Erythroblast (primary cell): ENCODE measurements at regions not wholly inside any gene's neighbourhood (a gene's known extent, or its start where the extent isn't known, plus 50 kb on each side); places are given as distances from the start of the nearest gene placed in this dataset.
"Not testable (repeated sequence)": the region's sequence is repeated elsewhere in the genome, so short reads cannot be mapped to it uniquely, and the experiment has no call there.

Experiments
- DNase-seq, 2 experiments: peaks; one replicate each; lab custom pipeline; 2025; lab: John Stamatoyannopoulos, UW
- GATA1 ChIP-seq: IDR thresholded peaks from 2 replicates; pipeline ENCODE4 v1.6.1; 2011; ENCODE audit warnings: low read depth, mild to moderate bottlenecking, control low read depth, low read length, moderate library complexity
- POLR2A ChIP-seq: IDR thresholded peaks from 2 replicates; pipeline ENCODE4 v1.6.1; 2011; ENCODE audit warnings: mild to moderate bottlenecking, low read length

DNA sequence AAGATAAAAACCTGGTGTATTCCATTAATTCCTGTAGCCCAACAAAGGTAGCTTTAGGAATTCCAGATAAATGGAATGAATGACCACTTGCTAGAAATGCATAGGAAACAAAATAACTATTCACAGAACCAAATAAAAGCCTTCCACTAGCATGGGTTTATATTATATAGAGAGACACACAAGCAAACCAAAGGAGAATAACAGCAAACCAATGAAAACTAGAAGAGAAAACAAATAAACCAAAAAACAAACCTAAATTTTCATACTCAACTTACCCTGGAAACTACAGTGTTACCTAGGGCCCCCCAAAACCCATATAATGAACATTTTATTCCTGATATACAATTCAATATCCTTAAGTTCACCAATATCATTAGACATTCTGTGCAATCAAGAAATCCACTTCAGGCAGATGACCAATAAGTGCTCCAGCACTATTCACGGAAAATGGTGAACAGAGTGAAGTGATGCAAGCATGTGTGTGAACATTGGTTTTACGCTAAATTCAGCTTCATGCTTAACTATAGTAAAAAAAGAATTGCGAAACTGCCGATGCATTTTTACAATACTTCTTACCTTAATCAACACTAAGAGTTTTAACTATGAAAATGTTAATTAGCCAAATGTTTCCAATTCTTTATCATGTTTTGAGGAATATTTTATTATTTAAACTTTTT, 1108.4 kb upstream of the TMEM132C start:
- TF ChIP-seq POLR2A = no peak
- DNase-seq = no peak

DNA sequence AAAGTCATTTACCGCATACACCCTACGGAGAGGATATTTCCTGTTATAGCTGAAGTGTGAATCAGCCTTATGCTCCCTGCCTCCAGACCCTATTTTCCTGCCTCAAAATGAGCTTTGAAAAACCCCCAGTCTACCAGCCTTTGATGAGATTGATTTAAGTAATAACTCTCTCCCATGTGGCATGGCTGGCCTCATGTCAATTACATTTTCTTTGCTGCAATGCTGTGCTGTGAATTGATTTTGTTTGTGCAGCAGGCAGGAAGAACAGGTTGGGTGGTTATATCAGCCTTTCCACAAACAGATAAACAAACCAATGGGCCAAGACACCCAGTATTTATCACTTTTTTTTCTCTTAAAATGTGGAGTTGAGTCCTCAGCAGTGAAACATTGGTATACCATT, 1105.5 kb upstream of the TMEM132C start:
- TF ChIP-seq POLR2A = no peak
- no peak for TF ChIP-seq GATA1
- DNase-seq = no peak

DNA sequence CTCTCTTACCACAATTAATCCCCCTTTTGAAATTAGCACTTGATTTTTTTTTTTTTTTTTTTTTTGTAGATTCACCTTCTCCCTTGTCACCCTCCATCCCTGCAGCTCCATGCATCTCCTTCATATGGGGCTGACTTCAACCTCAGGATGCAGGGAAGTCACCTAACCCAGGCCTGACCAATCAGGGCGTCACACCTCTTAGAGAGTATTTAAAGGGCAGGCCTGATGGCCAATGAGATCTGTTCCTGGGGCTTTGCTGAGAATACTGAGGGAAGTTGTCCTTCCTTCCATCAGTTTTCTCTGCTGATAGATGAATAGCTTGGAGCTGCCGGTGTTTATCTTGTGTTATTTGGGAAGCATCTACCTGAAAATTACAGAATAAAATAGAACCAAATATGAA, 1104.7 kb upstream of the TMEM132C start:
- no peak for DNase-seq

DNA sequence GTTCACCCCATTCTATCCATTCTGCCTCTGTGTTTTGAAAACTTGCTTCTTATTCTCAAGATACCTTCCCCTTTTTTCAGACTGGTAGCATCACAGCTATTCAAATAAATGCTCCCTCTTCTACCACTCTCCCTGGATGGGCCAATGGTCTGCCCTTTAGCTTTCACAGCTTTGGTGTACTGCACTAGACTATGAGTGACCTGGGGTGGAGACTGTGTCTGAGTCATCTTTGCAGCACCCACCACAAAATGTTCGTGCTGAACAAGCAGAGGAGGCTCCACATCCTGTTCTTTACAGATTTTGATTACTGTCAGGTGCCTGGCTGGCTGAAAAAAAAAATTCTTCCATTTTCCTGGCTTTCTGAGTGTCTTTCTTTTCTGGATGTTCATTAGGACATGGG, 1104.1 kb upstream of the TMEM132C start:
- no peak for DNase-seq
- TF ChIP-seq POLR2A (no peak), GATA1 (no peak)

More for the DNA sequence above, 1104.7 kb upstream of the TMEM132C start:
- TF ChIP-seq POLR2A = no peak
- no peak for TF ChIP-seq GATA1

DNA sequence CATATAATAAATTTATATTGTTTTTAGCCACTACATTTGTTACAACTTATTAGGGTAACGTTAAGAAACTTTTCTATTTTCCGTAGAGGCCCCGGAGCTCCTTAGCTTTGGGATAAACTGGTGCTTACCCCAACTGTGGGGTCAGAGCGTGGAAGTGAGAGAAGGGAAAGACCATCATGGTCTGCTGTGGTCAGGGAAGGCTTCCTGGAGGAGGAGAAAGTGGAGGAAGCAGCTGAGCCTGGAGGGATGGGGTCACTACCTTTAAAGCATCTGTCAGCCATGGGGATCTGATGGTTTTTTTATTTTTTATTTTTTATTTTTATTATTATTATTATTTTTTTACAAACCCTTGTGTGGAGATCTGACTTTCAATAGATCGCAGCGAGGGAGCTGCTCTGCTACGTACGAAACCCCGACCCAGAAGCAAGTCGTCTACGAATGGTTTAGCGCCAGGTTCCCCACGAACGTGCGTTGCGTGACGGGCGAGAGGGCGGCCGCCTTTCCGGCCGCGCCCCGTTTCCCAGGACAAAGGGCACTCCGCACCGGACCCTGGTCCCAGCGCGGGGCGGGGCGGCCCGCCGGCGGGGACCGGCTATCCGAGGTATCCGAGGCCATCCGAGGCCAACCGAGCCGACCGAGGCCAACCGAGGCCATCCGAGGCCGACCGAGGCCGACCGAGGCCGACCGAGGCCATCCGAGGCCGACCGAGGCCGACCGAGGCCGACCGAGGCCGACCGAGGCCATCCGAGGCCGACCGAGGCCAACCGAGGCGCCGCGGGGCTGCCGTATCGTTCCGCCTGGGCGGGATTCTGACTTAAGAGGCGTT, 1101.2 kb upstream of the TMEM132C start:
- TF ChIP-seq POLR2A = no peak
- peak; percentile 59 to 68 for DNase-seq

DNA sequence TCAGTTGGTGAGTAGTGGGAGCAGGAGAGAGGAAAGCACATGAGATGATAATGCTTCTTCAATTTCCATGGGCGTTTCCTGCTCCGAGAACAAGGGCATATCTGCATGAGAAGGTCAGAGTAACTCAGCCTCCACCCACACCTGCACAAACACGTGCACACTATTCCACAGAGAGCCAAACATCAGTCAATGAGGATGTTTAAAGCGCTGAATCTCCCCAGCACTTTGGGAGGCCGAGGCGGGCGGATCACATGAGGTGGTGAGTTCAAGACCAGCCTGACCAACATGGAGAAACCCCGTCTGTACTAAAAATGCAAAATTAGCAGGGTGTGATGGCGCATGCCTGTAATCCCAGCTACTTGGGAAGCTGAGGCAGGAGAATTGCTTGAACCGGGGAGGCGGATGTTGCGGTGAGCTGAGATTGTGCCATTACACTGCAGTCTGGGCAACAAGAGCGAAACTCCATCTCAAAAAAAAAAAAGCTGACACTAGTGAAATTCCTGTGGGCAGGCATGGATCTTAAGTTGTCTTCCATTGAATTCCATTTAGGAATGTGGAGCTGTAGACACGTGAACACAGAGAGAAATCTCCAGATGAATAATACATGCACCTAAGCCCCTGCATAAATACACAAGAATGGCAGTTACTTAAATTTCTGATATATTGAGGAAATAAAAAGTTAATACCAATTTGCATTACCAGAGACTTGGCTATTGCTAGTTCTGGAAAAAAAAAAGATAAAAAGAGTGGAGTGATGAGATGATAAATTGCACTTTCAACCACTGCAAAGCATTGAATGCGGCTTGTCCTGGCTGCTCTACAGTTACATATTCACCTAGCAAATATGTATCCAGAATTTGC, 1097.4 kb upstream of the TMEM132C start:
- DNase-seq = no peak
- TF ChIP-seq POLR2A = no peak
- TF ChIP-seq GATA1 = no peak

DNA sequence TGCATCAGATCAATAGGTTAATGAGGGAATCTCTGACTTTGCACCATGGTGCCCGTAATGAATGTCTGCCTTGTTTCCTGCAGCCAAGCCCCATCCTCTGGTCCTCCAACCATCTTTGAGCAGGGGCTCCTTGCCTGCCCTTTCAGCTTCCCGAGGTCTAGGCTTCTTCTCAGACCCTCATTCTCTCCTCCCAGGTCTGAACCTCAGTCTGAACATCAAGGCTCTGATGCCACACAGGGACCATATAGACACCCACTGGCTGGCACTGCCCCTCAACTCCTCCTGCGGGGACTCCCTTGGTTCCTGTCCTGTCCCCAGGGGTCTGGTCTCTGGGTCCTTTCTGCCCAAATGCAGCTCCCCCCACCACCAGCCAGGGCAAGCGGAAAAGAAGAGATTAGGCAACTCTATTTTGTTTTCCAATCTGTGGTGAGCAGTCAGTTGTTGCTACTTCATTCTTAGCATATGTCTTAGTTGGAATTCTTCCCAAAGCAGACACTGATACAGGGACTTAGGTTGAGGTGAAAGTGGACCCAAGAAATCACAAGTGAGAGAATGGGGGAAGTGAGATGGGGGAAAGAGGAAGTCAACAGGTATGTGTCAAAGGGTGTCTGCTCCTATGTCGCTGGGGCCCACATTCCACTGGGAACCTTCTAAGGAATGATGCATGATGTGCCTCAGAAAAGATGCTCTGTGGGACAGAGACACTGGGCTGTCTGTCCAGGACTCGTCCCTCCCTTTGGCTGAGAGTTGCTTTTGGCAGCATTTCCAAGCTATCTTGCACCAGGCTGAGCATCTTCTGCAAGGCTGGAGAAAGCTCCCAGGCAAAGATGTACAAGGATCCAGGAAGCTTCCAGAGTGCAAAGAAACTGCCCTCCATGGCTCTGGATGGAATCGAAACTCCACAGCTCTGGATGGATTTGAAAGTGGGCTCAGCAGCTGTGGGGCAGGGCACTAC, 1096.5 kb upstream of the TMEM132C start:
- TF ChIP-seq POLR2A = no peak
- TF ChIP-seq GATA1 = no peak
- no peak for DNase-seq

DNA sequence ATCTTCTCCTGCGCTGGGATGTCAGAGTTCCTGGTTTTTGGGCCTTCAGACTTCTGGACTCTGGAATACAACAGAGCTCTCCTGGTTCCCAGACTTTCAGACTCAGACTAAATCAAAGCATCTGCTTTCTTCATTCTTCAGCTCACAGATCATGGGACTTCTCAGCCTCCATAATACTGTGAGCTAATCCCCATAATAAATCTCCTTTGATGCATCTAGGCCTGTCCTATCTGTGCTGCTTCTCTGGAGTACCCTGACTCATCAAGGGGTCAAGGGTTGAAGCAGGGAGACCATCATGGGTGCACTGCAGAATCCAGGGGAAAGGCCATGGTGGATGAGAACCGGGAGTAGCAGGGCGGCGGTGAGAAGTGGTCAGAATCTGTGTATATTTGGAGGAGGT, 1094.1 kb upstream of the TMEM132C start:
- TF ChIP-seq POLR2A (no peak), GATA1 (no peak)
- DNase-seq = no peak

DNA sequence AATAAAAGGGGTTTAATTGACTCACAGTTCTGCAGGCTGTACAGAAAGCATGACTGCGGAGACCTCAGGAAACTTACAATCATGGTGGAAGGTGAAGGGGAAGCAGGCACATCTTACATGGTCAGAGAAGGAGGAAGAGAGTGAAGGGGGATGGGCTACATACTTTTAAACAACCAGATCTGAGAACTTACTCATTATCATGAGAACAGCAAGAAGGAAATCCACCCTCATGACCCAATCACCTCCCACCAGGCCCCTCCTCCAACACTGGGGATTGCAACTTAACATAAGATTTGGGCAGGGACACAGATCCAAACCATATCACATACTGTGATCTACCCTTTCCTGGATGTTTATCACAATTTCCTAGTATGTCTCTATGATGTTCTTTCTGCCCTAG, 1093.0 kb upstream of the TMEM132C start:
- not testable (repeated sequence) for DNase-seq

DNA sequence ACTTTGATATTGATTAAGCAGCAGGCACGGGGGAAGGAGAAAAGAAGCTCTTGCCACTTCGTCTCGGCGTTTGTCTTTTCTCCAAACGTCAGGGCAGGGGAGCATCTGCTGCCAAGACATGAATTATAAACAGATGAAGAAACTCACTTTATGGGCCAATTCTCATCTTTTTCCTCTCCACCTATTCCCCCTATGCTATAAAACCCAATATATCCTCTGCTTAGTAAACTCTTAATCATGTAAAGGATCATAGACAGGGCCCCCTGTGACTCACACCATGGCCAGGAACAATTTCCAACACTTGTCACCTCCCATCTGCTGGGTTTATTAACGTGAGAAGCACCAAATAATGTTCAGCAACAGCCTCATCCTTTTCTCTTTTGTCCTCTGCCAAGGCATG, 1092.1 kb upstream of the TMEM132C start:
- no peak for TF ChIP-seq GATA1
- no peak for TF ChIP-seq POLR2A
- DNase-seq = no peak

DNA sequence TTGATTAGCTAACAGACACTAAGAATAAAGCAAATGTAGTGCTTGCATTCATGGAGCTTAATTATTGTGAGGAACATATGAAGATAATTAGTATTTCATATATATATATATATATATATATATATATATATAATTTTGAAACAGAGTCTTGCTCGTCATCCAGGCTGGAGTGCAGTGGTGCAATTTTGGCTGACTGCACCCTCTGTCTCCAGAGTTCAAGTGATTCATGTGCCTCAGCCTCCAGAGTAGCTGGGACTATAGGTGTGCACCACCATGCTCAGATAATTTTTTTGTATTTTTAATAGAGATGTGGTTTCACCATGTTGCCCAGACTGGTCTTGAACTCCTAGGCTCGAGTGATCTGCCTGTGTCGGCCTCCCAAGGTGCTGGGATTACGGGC, 1091.6 kb upstream of the TMEM132C start:
- DNase-seq = no peak
- TF ChIP-seq POLR2A (no peak), GATA1 (no peak)

DNA sequence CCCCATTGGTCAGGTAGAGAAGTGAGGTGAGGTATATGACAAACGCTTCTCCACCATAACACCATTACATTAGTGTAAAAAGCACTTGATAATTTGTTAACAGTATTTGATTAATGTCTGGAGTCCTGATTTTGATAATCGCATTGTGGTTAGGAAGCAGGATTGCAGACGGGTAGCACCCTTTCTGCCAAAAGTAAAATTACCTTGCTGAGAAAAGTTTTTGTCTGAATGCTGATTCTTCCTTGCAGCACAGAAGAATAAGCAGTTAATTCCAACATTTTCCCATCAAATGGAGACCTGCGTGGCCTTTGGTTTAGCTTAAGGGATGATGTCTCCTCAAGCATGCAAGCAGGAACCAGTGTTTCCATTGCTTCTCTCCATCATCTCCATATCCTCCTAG, 1090.2 kb upstream of the TMEM132C start:
- TF ChIP-seq GATA1 (no peak), POLR2A (no peak)
- DNase-seq = no peak

DNA sequence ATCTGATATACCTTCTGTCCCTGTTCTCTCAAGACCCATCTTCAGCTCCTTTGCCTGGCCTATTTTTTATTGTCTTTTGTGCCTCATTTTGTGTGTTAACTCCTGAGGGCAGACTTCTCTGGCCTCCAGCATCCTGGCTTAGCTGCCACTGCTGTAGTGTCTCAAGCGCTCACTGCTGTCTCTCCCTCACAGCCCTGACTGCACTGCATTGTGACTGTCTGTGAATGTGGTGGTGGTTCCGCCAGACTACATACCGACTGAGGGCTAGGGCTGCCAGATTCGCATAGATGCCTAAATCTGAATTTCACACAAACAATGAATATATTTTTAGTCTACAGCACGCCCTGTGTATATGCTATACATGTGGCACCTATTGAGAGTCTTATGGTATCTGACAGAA, 1088.9 kb upstream of the TMEM132C start:
- TF ChIP-seq GATA1 (no peak), POLR2A (no peak)
- no peak for DNase-seq
